ENCODE measurements at regions not wholly inside any gene's neighbourhood (a gene's known extent, or its start where the extent isn't known, plus 50 kb on each side); places are given as distances from the start of the nearest gene placed in this dataset.

DNA sequence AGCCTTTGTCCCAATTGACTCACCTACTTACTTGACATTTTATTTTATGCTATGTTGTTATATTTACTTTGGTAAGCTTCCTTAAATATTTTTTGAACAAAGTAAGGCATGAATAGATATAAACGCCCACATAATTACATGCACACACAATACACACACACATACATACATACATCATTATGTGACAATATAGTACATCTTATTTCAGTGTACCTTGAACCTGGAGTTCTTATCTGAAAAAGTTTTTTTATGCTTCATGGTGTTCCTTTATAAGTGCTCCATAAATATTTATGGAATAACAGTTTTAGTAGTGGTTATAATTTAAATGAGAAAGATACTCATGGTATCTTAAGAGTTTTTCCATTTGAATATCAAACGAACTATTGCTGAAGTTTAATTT is 102.8 kb upstream of the MTPN start:
- no peaks in the 10 kb centered on the region for H3K4me1 ChIP-seq
- intact Hi-C loops (cut with DNase I): no loop called here
- H3K27me3 ChIP-seq: no peaks in the 10 kb centered on the region
- no peak for TF ChIP-seq CTCF (IDR thresholded peaks at IDR 0.05)
- no peak for TF ChIP-seq POLR2A (IDR thresholded peaks at IDR 0.05)
- H3K4me3 ChIP-seq: no peak overlapping the region
- no peaks in the 10 kb centered on the region for H3K36me3 ChIP-seq
- DNase-seq: no peak
- no peak overlapping the region for H3K27ac ChIP-seq
- no peaks in the 10 kb centered on the region for H3K9me3 ChIP-seq
- 51 to 60% methylated on average over 2 of the region's 2 CpGs for WGBS, 2 donors

DNA sequence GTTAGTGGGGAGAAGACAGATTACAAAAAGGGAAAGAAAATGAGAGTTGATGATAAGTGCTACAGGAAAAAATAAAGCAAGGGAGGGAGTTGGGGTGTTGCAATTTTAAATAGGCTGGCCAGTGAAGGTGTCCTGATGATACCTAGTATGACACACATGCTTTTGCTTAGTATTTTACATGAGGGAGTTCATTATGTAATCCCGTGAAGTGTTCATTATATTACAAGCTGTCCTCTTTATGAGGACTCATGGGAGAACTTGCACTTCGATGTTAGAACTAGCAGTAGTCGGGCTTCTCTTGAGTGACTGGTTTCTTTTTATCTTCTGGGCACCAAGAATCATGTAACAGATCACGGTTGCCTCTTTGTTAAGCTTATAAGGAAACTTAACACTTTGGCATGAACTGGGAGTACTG is 102.3 kb upstream of the MTPN start:
- Histone ChIP-seq H3K36me3 (no peaks in the 10 kb centered on the region), H3K4me1 (no peaks in the 10 kb centered on the region), H3K9me3 (no peaks in the 10 kb centered on the region), H3K4me3 (no peak overlapping the region), H3K27ac (no peak overlapping the region), H3K27me3 (no peaks in the 10 kb centered on the region)
- WGBS, 2 donors: 48 to 68% methylated on average over 4 of the region's 4 CpGs
- intact Hi-C loops (cut with DNase I): no loop called here
- TF ChIP-seq POLR2A (IDR thresholded peaks at IDR 0.05) (no peak), CTCF (IDR thresholded peaks at IDR 0.05) (no peak)
- DNase-seq: no peak

- Histone ChIP-seq H3K36me3 (no peaks in the 10 kb centered on the region), H3K9me3 (no peaks in the 10 kb centered on the region), H3K27me3 (no peaks in the 10 kb centered on the region), H3K27ac (no peak overlapping the region), H3K4me1 (no peaks in the 10 kb centered on the region), H3K4me3 (no peak overlapping the region)
- TF ChIP-seq CTCF (IDR thresholded peaks at IDR 0.05) (no peak), POLR2A (IDR thresholded peaks at IDR 0.05) (no peak)
- intact Hi-C loops (cut with DNase I): no loop called here
- DNase-seq: no peak
- WGBS, 2 donors: 88 to 89% methylated on average over 1 of the region's 1 CpG
Measured at GRCh38 chr7:136079066-136079465, 101.9 kb upstream of the MTPN start.

- Histone ChIP-seq H3K4me1 (no peaks in the 10 kb centered on the region), H3K4me3 (no peak overlapping the region), H3K36me3 (no peaks in the 10 kb centered on the region), H3K27ac (no peak overlapping the region), H3K9me3 (no peaks in the 10 kb centered on the region), H3K27me3 (no peaks in the 10 kb centered on the region)
- no peak for DNase-seq
- intact Hi-C loops (cut with DNase I): no loop called here
- 68 to 70% methylated on average over 4 of the region's 4 CpGs for WGBS, 2 donors
- TF ChIP-seq CTCF (IDR thresholded peaks at IDR 0.05) (no peak), POLR2A (IDR thresholded peaks at IDR 0.05) (no peak)
Measured at GRCh38 chr7:136078630-136079029, 101.5 kb upstream of the MTPN start.

GRCh38 chr7:136076954-136077353 is 99.8 kb upstream of the MTPN start:
- Histone ChIP-seq H3K27ac (no peak overlapping the region), H3K4me3 (no peak overlapping the region), H3K9me3 (no peaks in the 10 kb centered on the region), H3K36me3 (no peaks in the 10 kb centered on the region), H3K4me1 (no peaks in the 10 kb centered on the region), H3K27me3 (no peaks in the 10 kb centered on the region)
- intact Hi-C loops (cut with DNase I): no loop called here
- WGBS, 2 donors: no CpG with 5 or more reads among the region's 2 CpGs
- TF ChIP-seq POLR2A (IDR thresholded peaks at IDR 0.05) (no peak), CTCF (IDR thresholded peaks at IDR 0.05) (no peak)
- no peak for DNase-seq

Data from esophagus squamous epithelium (tissue), 5 donors.